Activated CD4-positive, alpha-beta T cell treated with anti-CD3 and anti-CD28 coated beads, Interleukin-2, amount 50 U/mL, for 48 hours (primary cell): ENCODE measurements at regions not wholly inside any gene's neighbourhood (a gene's known extent, or its start where the extent isn't known, plus 50 kb on each side); places are given as distances from the start of the nearest gene placed in this dataset.
"Not testable (repeated sequence)": the region's sequence is repeated elsewhere in the genome, so short reads cannot be mapped to it uniquely, and the experiment has no call there.

Experiments used
- DNase-seq, 2 experiments: peaks; one replicate each; pipeline ENCODE4 v3.0.0-alpha.2; 2020

GRCh38 chr6:164692772-164693510 lies 616.5 kb downstream of the C6orf118 start:
- no peak for DNase-seq

GRCh38 chr6:164690702-164691500 lies 618.5 kb downstream of the C6orf118 start:
- no peak for DNase-seq

- no peak for DNase-seq
Measured at GRCh38 chr6:164690241-164690640, 619.2 kb downstream of the C6orf118 start.

GRCh38 chr6:164665328-164665727 lies 644.1 kb downstream of the C6orf118 start:
- DNase-seq = no peak

GRCh38 chr6:164663634-164664033 lies 645.8 kb downstream of the C6orf118 start:
- DNase-seq = no peak

- no peak for DNase-seq
Measured at GRCh38 chr6:164661716-164662115, 647.7 kb downstream of the C6orf118 start.

GRCh38 chr6:164660781-164661180 lies 648.6 kb downstream of the C6orf118 start:
- no peak for DNase-seq

GRCh38 chr6:164640956-164641355 lies 668.4 kb downstream of the C6orf118 start:
- DNase-seq = no peak

GRCh38 chr6:164628302-164628931 lies 681.0 kb downstream of the C6orf118 start:
- no peak for DNase-seq

GRCh38 chr6:164616917-164617524 lies 692.4 kb downstream of the C6orf118 start:
- no peak for DNase-seq

GRCh38 chr6:164612751-164613150 lies 696.7 kb downstream of the C6orf118 start:
- DNase-seq = no peak

- DNase-seq = not testable (repeated sequence)
Measured at GRCh38 chr6:164610859-164611258, 698.5 kb downstream of the C6orf118 start.

- not testable (repeated sequence) for DNase-seq
Measured at GRCh38 chr6:164602415-164602814, 707.0 kb downstream of the C6orf118 start.

GRCh38 chr6:164581563-164581962 lies 727.8 kb downstream of the C6orf118 start:
- no peak for DNase-seq

- DNase-seq = no peak
Measured at GRCh38 chr6:164579035-164579434, 730.4 kb downstream of the C6orf118 start.

- DNase-seq = no peak
Measured at GRCh38 chr6:164578616-164579015, 730.8 kb downstream of the C6orf118 start.

- no peak for DNase-seq
Measured at GRCh38 chr6:164570801-164571200, 738.6 kb downstream of the C6orf118 start.

GRCh38 chr6:164569509-164569908 lies 739.9 kb downstream of the C6orf118 start:
- DNase-seq = no peak

GRCh38 chr6:164563924-164564323 lies 745.5 kb downstream of the C6orf118 start:
- no peak for DNase-seq

GRCh38 chr6:164561656-164562055 lies 747.7 kb downstream of the C6orf118 start:
- no peak for DNase-seq

GRCh38 chr6:164554700-164555476 lies 754.5 kb downstream of the C6orf118 start:
- DNase-seq = no peak

- no peak for DNase-seq
Measured at GRCh38 chr6:164554226-164554625, 755.2 kb downstream of the C6orf118 start.
